ENCODE measurements at regions not wholly inside any gene's neighbourhood (a gene's known extent, or its start where the extent isn't known, plus 50 kb on each side); places are given as distances from the start of the nearest gene placed in this dataset.

DNA sequence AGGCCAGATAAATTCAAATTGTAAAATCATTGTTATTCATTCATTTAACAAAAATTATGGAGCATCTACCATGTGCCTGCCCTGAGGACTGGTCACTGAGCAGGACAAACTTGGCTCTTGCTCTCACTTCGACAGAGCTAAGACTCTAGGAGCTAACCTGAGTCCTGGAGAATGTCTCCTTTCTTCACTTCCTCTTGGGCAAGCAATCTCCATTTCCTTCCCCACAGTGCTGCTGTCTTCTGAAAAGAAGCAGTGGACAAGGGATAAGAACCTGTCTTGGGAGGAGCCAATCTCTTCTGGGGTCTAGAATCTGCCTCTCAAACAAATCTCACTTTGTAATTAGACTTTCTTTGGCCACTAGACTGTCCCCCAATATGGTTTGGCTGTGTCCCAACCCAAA is 76.2 kb upstream of the PLXNA4 start:
- H3K9me3 Mint-ChIP-seq, result peaks cover 7% of the 10 kb centered on the region
- no peaks in the 10 kb centered on the region for H3K36me3 Mint-ChIP-seq
- H3K4me3 Mint-ChIP-seq, result no peak overlapping the region
- H3K4me1 Mint-ChIP-seq, result peaks cover 32% of the 10 kb centered on the region
- ATAC-seq, result no peak
- H3K27me3 Mint-ChIP-seq, result no peaks in the 10 kb centered on the region
- H3K27ac Mint-ChIP-seq, result no peak overlapping the region

- Mint-ChIP-seq H3K4me1 (peaks cover 22% of the 10 kb centered on the region), H3K4me3 (no peak overlapping the region), H3K27me3 (no peaks in the 10 kb centered on the region), H3K27ac (no peak overlapping the region), H3K9me3 (peaks cover 3% of the 10 kb centered on the region), H3K36me3 (no peaks in the 10 kb centered on the region)
- ATAC-seq, result no peak
Observed at GRCh38 chr7:132650498-132650897, 74.2 kb upstream of the PLXNA4 start.

DNA sequence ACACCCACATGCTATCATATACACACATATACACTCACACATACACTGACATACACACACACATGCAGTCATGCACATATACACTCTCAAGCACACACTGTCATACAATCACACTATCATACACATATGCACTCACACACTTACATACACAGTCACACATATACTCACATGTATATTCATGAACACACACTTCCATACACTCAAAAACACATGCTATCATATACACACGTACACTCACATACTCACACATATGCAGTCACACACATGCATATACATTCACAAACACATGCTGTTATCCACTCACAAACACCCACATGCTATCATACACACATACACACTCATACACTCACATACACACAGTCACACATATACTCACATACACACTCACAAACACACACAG is 71.0 kb upstream of the PLXNA4 start:
- peaks cover 3% of the 10 kb centered on the region for H3K9me3 Mint-ChIP-seq
- no peaks in the 10 kb centered on the region for H3K27me3 Mint-ChIP-seq
- no peak overlapping the region for H3K4me3 Mint-ChIP-seq
- H3K36me3 Mint-ChIP-seq, result no peaks in the 10 kb centered on the region
- H3K27ac Mint-ChIP-seq, result no peak overlapping the region
- ATAC-seq, result no peak
- no peaks in the 10 kb centered on the region for H3K4me1 Mint-ChIP-seq

DNA sequence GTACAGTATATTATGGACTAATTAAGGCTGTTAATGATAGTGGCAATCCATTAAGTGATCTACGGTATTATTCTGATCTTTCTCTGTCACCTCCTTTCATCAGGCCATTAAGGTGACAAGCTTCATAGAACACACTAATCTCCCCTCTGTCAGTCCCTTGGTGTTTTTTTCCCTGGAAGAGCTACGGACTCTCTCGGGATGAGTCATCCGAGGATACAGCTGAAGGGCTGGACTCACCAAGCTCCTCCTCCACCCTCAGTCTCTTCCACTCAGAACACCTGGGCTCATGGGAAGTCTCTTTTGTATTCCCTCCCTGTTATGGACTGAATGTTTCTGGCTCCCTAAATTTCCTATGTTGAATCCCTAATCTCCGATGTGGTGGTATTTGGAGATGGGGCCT is 69.8 kb upstream of the PLXNA4 start:
- H3K4me3 Mint-ChIP-seq, result no peak overlapping the region
- H3K27me3 Mint-ChIP-seq, result no peaks in the 10 kb centered on the region
- ATAC-seq, result no peak
- no peaks in the 10 kb centered on the region for H3K9me3 Mint-ChIP-seq
- no peak overlapping the region for H3K27ac Mint-ChIP-seq
- H3K36me3 Mint-ChIP-seq, result no peaks in the 10 kb centered on the region
- no peaks in the 10 kb centered on the region for H3K4me1 Mint-ChIP-seq

GRCh38 chr7:132643302-132643701 is 67.0 kb upstream of the PLXNA4 start:
- H3K36me3 Mint-ChIP-seq, result no peaks in the 10 kb centered on the region
- ATAC-seq, result no peak
- H3K27ac Mint-ChIP-seq, result no peak overlapping the region

GRCh38 chr7:132641238-132641637 is 65.0 kb upstream of the PLXNA4 start:
- H3K4me1 Mint-ChIP-seq, result no peaks in the 10 kb centered on the region
- no peak overlapping the region for H3K27ac Mint-ChIP-seq
- no peaks in the 10 kb centered on the region for H3K9me3 Mint-ChIP-seq
- H3K27me3 Mint-ChIP-seq, result peaks cover 11% of the 10 kb centered on the region
- H3K36me3 Mint-ChIP-seq, result no peaks in the 10 kb centered on the region
- ATAC-seq, result no peak
- H3K4me3 Mint-ChIP-seq, result no peak overlapping the region

More at GRCh38 chr7:132643302-132643701, 67.0 kb upstream of the PLXNA4 start:
- H3K9me3 Mint-ChIP-seq, result no peaks in the 10 kb centered on the region
- H3K4me1 Mint-ChIP-seq, result no peaks in the 10 kb centered on the region
- no peak overlapping the region for H3K4me3 Mint-ChIP-seq
- H3K27me3 Mint-ChIP-seq, result peaks cover under 1% of the 10 kb centered on the region

- Mint-ChIP-seq H3K27ac (no peak overlapping the region), H3K9me3 (no peaks in the 10 kb centered on the region), H3K36me3 (no peaks in the 10 kb centered on the region), H3K4me3 (no peak overlapping the region), H3K4me1 (no peaks in the 10 kb centered on the region), H3K27me3 (peaks cover 11% of the 10 kb centered on the region)
- ATAC-seq, result no peak
Observed at GRCh38 chr7:132639983-132640382, 63.7 kb upstream of the PLXNA4 start.

GRCh38 chr7:132638000-132638399 is 61.7 kb upstream of the PLXNA4 start:
- Mint-ChIP-seq H3K36me3 (no peaks in the 10 kb centered on the region), H3K27ac (no peak overlapping the region), H3K9me3 (no peaks in the 10 kb centered on the region), H3K4me3 (no peak overlapping the region), H3K4me1 (no peaks in the 10 kb centered on the region), H3K27me3 (peaks cover 18% of the 10 kb centered on the region)
- ATAC-seq, result no peak

DNA sequence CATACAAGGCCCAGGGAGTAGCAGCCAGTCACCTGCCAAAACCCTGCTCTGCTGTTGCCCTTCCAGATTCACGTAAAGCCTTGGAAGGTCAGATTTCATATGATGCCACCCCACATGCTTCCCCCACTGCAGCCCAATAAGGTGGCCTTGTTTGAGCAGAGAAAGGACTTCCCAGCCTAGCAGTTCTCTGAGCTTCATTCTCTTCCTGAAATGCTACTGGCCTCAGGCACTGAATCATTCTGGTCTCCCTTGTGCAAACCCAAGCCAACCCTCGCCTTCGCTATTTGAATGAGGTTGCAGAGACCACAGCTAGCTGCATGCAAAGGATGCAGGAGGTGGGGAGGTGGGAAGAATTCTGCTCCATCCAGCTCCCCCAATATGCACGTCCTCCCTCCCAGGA is 60.3 kb upstream of the PLXNA4 start:
- Mint-ChIP-seq H3K4me3 (no peak overlapping the region), H3K27ac (no peak overlapping the region), H3K4me1 (no peaks in the 10 kb centered on the region), H3K27me3 (peaks cover 18% of the 10 kb centered on the region), H3K36me3 (no peaks in the 10 kb centered on the region), H3K9me3 (no peaks in the 10 kb centered on the region)
- ATAC-seq, result no peak

DNA sequence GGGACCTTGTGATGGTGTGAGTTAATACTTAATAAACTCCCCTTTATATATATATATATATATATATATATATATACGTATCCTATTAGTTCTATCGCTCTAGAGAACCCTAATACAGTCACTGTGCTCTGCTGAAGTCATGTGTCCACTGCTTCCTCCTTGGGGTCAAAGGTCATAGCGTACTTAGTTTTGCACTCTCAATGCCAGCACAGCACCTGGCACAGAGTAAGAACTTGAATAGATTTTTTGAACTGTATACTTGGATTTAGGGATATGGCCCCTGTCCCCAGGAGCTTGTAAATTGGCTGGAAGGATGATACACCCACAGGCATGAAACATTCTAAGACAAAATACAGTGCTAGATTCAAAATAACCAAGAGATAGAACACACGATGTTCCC is 58.9 kb upstream of the PLXNA4 start:
- H3K4me3 Mint-ChIP-seq, result no peak overlapping the region
- H3K4me1 Mint-ChIP-seq, result no peaks in the 10 kb centered on the region
- H3K27me3 Mint-ChIP-seq, result peaks cover 18% of the 10 kb centered on the region
- no peak for ATAC-seq
- H3K36me3 Mint-ChIP-seq, result no peaks in the 10 kb centered on the region
- H3K27ac Mint-ChIP-seq, result no peak overlapping the region
- H3K9me3 Mint-ChIP-seq, result no peaks in the 10 kb centered on the region

DNA sequence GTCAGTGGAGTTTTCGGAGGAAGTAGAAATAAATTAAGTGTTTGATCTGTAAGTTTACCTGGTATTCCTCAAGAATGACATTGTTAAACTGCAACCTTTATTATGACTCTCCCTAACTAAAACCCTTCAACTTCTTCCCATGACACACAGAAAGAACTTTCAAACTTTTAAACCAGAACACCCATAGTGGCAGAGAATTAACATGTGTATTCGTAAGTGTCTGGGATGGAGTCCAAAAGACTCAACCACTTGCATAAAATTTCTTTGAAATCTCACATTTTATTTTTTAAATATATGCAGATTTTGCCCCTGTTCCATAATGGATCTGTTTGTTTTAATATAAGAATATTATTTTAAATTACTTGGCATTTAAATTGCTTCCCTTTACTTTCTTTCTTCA is 54.6 kb upstream of the PLXNA4 start:
- H3K4me3 Mint-ChIP-seq, result no peak overlapping the region
- peaks cover 4% of the 10 kb centered on the region for H3K9me3 Mint-ChIP-seq
- H3K4me1 Mint-ChIP-seq, result no peaks in the 10 kb centered on the region
- peaks cover 18% of the 10 kb centered on the region for H3K27me3 Mint-ChIP-seq
- no peak for ATAC-seq
- H3K36me3 Mint-ChIP-seq, result no peaks in the 10 kb centered on the region
- H3K27ac Mint-ChIP-seq, result no peak overlapping the region

All from stimulated activated memory B cell treated with anti-CD40 and anti-IgM and Interleukin-4, amounts not matched to agents 10 μg/mL and 1 μg/mL and 100 μg/mL, for 72 hours (primary cell).